Left ventricle myocardium inferior (tissue), 1 donor: ENCODE measurements at regions not wholly inside any gene's neighbourhood (a gene's known extent, or its start where the extent isn't known, plus 50 kb on each side); places are given as distances from the start of the nearest gene placed in this dataset.

ENCODE experiments used
- DNase-seq: peaks from one replicate; pipeline ENCODE4 v3.0.0-alpha.2; 2020
- H3K27ac ChIP-seq: fragments of 200-600 bp; replicated peaks from 2 replicates; pipeline ENCODE4 v1.8.0; 2021
- H3K27me3 ChIP-seq: fragments of 200-600 bp; 2 replicates; pipeline ENCODE4 v1.8.0; 2021; ENCODE audit warnings: low read depth
- H3K36me3 ChIP-seq: fragments of 200-600 bp; 2 replicates; pipeline ENCODE4 v1.8.0; 2021
- H3K4me1 ChIP-seq: fragments of 200-600 bp; 2 replicates; pipeline ENCODE4 v1.8.0; 2021
- H3K4me3 ChIP-seq: fragments of 200-600 bp; 2 replicates; pipeline ENCODE4 v1.8.0; 2021; ENCODE audit warnings: mild to moderate bottlenecking, moderate library complexity
- H3K9me3 ChIP-seq: fragments of 200-600 bp; replicated peaks from 2 replicates; pipeline ENCODE4 v1.8.0; 2021
- CTCF ChIP-seq: fragments of 200-600 bp; IDR thresholded peaks from 2 replicates; pipeline ENCODE4 v1.8.0; 2021; ENCODE audit warnings: antibody characterized with exemption, mild to moderate bottlenecking, borderline replicate concordance
- intact Hi-C: fragments of 100-400 bp; cut with micrococcal nuclease; formaldehyde crosslinking; loops from one replicate; pipeline ENCODE4 v1.11.0; 2022
- donor health status: DM: no; HTN: yes; CAD: no; lungs with severe emphysema.

GRCh38 chr3:69454204-69454787 is 68.4 kb upstream of the FRMD4B start:
- Histone ChIP-seq H3K4me3 (no peak overlapping the region), H3K27ac (no peak overlapping the region), H3K4me1 (peaks cover 24% of the 10 kb centered on the region), H3K27me3 (no peaks in the 10 kb centered on the region), H3K9me3 (no peaks in the 10 kb centered on the region), H3K36me3 (no peaks in the 10 kb centered on the region)
- DNase-seq = no peak
- TF ChIP-seq CTCF = no peak
- intact Hi-C loops = no loop called here

- no peak for DNase-seq
- Histone ChIP-seq H3K4me3 (no peak overlapping the region), H3K9me3 (no peaks in the 10 kb centered on the region), H3K4me1 (peaks cover 24% of the 10 kb centered on the region), H3K27me3 (no peaks in the 10 kb centered on the region), H3K27ac (no peak overlapping the region), H3K36me3 (no peaks in the 10 kb centered on the region)
- TF ChIP-seq CTCF = no peak
- intact Hi-C loops = no loop called here
These were observed 66.4 kb upstream of the FRMD4B start for GRCh38 chr3:69452295-69452694.

- peak; percentile 34 for TF ChIP-seq CTCF
- no peaks in the 10 kb centered on the region for H3K36me3 ChIP-seq
- peaks cover 24% of the 10 kb centered on the region for H3K4me1 ChIP-seq
- no peaks in the 10 kb centered on the region for H3K9me3 ChIP-seq
- no peaks in the 10 kb centered on the region for H3K27me3 ChIP-seq
- intact Hi-C loops = no loop called here
- H3K4me3 ChIP-seq = no peak overlapping the region
- H3K27ac ChIP-seq = no peak overlapping the region
- DNase-seq = no peak
These were observed 65.7 kb upstream of the FRMD4B start for GRCh38 chr3:69451594-69451993.

GRCh38 chr3:69448877-69449276 is 63.0 kb upstream of the FRMD4B start:
- no peak overlapping the region for H3K4me3 ChIP-seq
- H3K9me3 ChIP-seq = no peaks in the 10 kb centered on the region
- no peaks in the 10 kb centered on the region for H3K36me3 ChIP-seq
- intact Hi-C loops = loop anchor here (10.0 kb wide), 1 partner anchor 96 kb away; no protein-coding TSS in a partner anchor
- no peak for DNase-seq
- no peak overlapping the region for H3K27ac ChIP-seq
- no peaks in the 10 kb centered on the region for H3K27me3 ChIP-seq
- no peak for TF ChIP-seq CTCF
- H3K4me1 ChIP-seq = peaks cover 30% of the 10 kb centered on the region

- peaks cover 9% of the 10 kb centered on the region for H3K4me1 ChIP-seq
- TF ChIP-seq CTCF = no peak
- no peak for DNase-seq
- intact Hi-C loops = loop anchor here (10.0 kb wide), 1 partner anchor 98 kb away; no protein-coding TSS in a partner anchor
- no peaks in the 10 kb centered on the region for H3K9me3 ChIP-seq
- no peaks in the 10 kb centered on the region for H3K36me3 ChIP-seq
- no peak overlapping the region for H3K27ac ChIP-seq
- no peak overlapping the region for H3K4me3 ChIP-seq
- no peaks in the 10 kb centered on the region for H3K27me3 ChIP-seq
These were observed 60.6 kb upstream of the FRMD4B start for GRCh38 chr3:69446402-69447072.
